Activated T-helper 1 cell treated with Interleukin-2 at 50 U/mL for 16 hours (primary cell): ENCODE measurements at regions not wholly inside any gene's neighbourhood (a gene's known extent, or its start where the extent isn't known, plus 50 kb on each side); places are given as distances from the start of the nearest gene placed in this dataset.
"Not testable (repeated sequence)": the region's sequence is repeated elsewhere in the genome, so short reads cannot be mapped to it uniquely, and the experiment has no call there.

Experiments
- DNase-seq: peaks from one replicate; pipeline ENCODE4 v3.0.0-alpha.2; 2020; ENCODE audit warnings: low read depth

- DNase-seq = peak; percentile 0
Observed at GRCh38 chr1:148679050-148679786, 69.4 kb upstream of the NUDT4B start.

GRCh38 chr1:148679787-148680326 lies 68.7 kb upstream of the NUDT4B start:
- not testable (repeated sequence) for DNase-seq

GRCh38 chr1:148686735-148687134 lies 61.8 kb upstream of the NUDT4B start:
- DNase-seq = not testable (repeated sequence)

- not testable (repeated sequence) for DNase-seq
Observed at GRCh38 chr1:148687376-148687775, 61.2 kb upstream of the NUDT4B start.
